Right lobe of liver (tissue), 4 donors: ENCODE measurements at regions not wholly inside any gene's neighbourhood (a gene's known extent, or its start where the extent isn't known, plus 50 kb on each side); places are given as distances from the start of the nearest gene placed in this dataset.

Experiments used
- CTCF ChIP-seq, 4 donors: fragments of 200-600 bp in 3 of 4; fragments of 450-650 bp in 1 of 4; IDR thresholded peaks; one replicate each; pipeline versions ENCODE4 v1.5.1 to v1.8.0; 2016 to 2022; ENCODE audit warnings: antibody characterized with exemption in 4 of 4, mild to moderate bottlenecking in 2 of 4
- POLR2A ChIP-seq: fragments of 450-650 bp; IDR thresholded peaks from one replicate; pipeline ENCODE4 v1.6.1; 2017; ENCODE audit warnings: antibody characterized with exemption, mild to moderate bottlenecking
- donor health status: DM: no; HTN: no; CAD: no.
- donor health status: DM: no; HTN: no; CAD: no.
- donor health status: DM: no; HTN: yes; CAD: no.

DNA sequence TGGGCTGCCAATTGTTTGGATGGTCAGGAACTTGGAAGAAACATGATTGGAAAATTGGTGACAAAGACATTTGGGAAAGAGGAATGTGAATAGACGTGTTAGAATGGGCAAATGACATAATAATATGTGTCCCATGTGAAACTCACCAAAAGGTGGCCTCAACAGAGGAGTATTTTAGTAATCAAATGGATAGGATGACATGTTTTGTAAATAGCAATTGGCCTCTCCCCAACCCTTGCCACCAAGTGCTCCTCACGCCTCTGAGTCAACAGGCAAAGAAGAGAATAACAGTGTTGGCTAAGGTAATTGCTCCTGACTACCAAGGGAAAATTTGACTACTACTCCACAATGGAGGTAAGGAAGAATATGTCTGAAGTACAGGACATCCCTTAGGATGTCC is 81.4 kb downstream of the ATXN7L3B start:
- no peak for TF ChIP-seq CTCF (IDR thresholded peaks at IDR 0.05)
- no peak for TF ChIP-seq POLR2A
